ENCODE measurements at regions not wholly inside any gene's neighbourhood (a gene's known extent, or its start where the extent isn't known, plus 50 kb on each side); places are given as distances from the start of the nearest gene placed in this dataset.
"Not testable (repeated sequence)": the region's sequence is repeated elsewhere in the genome, so short reads cannot be mapped to it uniquely, and the experiment has no call there.

DNA sequence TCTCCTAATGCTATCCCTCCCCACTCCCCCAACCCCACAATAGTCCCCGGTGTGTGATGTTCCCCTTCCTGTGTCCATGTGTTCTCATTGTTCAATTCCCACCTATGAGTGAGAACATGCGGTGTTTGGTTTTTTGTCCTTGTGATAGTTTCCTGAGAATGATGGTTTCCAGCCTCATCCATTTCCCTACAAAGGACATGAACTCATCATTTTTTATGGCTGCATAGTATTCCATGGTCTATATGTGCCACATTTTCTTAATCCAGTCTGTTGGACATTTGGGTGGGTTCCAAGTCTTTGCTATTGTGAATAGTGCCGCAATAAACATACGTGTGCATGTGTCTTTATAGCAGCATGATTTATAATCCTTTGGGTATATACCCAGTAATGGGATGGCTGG is 537.1 kb upstream of the KLF4 start:
- not testable (repeated sequence) for TF ChIP-seq EZH2 (IDR thresholded peaks at IDR 0.05; ENCODE audit: borderline replicate concordance); EZH2phosphoT487 (IDR thresholded peaks at IDR 0.05; ENCODE audit: low read depth, severe bottlenecking, unreplicated experiment)
- TF ChIP-seq, protein P1, sequence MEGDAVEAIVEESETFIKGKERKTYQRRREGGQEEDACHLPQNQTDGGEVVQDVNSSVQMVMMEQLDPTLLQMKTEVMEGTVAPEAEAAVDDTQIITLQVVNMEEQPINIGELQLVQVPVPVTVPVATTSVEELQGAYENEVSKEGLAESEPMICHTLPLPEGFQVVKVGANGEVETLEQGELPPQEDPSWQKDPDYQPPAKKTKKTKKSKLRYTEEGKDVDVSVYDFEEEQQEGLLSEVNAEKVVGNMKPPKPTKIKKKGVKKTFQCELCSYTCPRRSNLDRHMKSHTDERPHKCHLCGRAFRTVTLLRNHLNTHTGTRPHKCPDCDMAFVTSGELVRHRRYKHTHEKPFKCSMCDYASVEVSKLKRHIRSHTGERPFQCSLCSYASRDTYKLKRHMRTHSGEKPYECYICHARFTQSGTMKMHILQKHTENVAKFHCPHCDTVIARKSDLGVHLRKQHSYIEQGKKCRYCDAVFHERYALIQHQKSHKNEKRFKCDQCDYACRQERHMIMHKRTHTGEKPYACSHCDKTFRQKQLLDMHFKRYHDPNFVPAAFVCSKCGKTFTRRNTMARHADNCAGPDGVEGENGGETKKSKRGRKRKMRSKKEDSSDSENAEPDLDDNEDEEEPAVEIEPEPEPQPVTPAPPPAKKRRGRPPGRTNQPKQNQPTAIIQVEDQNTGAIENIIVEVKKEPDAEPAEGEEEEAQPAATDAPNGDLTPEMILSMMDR (IDR thresholded peaks at IDR 0.05; ENCODE audit: poor library complexity), result not testable (repeated sequence)
